Nephron progenitor cell (in vitro differentiated cells): ENCODE measurements at regions not wholly inside any gene's neighbourhood (a gene's known extent, or its start where the extent isn't known, plus 50 kb on each side); places are given as distances from the start of the nearest gene placed in this dataset.

Experiments used
- DNase-seq: peaks from one replicate; pipeline ENCODE4 v3.0.0; 2021
- H3K27ac Mint-ChIP-seq: 2 replicates; pipeline ENCODE4 v1.8.0; 2021; ENCODE audit warnings: mild to moderate bottlenecking, moderate library complexity, mixed read lengths
- H3K27me3 Mint-ChIP-seq: 2 replicates; pipeline ENCODE4 v1.8.0; 2021; ENCODE audit warnings: mild to moderate bottlenecking, low read depth, mixed read lengths; ENCODE audit not compliant: poor library complexity
- H3K36me3 Mint-ChIP-seq: 2 replicates; pipeline ENCODE4 v1.8.0; 2021; ENCODE audit warnings: low read depth, mixed read lengths
- H3K4me1 Mint-ChIP-seq: 2 replicates; pipeline ENCODE4 v1.8.0; 2021; ENCODE audit warnings: mixed read lengths
- H3K4me3 Mint-ChIP-seq: 2 replicates; pipeline ENCODE4 v1.8.0; 2021; ENCODE audit warnings: mild to moderate bottlenecking, moderate library complexity, mixed read lengths
- H3K9me3 Mint-ChIP-seq: 2 replicates; pipeline ENCODE4 v1.8.0; 2021; ENCODE audit warnings: mild to moderate bottlenecking, moderate library complexity, mixed read lengths
- CTCF ChIP-seq: fragments of 200-600 bp; sonication (generic); IDR thresholded peaks from 2 replicates; pipeline ENCODE4 v1.5.0; 2021; ENCODE audit warnings: antibody characterized with exemption

- H3K9me3 Mint-ChIP-seq: peaks cover 36% of the 10 kb centered on the region
- peaks cover 47% of the 10 kb centered on the region for H3K4me1 Mint-ChIP-seq
- H3K4me3 Mint-ChIP-seq: no peak overlapping the region
- no peak for DNase-seq
- H3K36me3 Mint-ChIP-seq: peaks cover 16% of the 10 kb centered on the region
- peak overlapping the region; percentile 9 for H3K27ac Mint-ChIP-seq
- no peak for TF ChIP-seq CTCF
- H3K27me3 Mint-ChIP-seq: peaks cover 3% of the 10 kb centered on the region
These were observed 132.9 kb upstream of the RAB4A start for GRCh38 chr1:229138058-229138457.

GRCh38 chr1:229139331-229140118 is 131.4 kb upstream of the RAB4A start:
- H3K27me3 Mint-ChIP-seq: peaks cover 3% of the 10 kb centered on the region
- no peak for DNase-seq
- H3K4me3 Mint-ChIP-seq: no peak overlapping the region
- peak overlapping the region; percentile 50 for H3K27ac Mint-ChIP-seq
- peaks cover 47% of the 10 kb centered on the region for H3K4me1 Mint-ChIP-seq
- peaks cover 21% of the 10 kb centered on the region for H3K9me3 Mint-ChIP-seq
- no peak for TF ChIP-seq CTCF
- peaks cover 7% of the 10 kb centered on the region for H3K36me3 Mint-ChIP-seq

GRCh38 chr1:229140119-229140396 is 130.9 kb upstream of the RAB4A start:
- DNase-seq: no peak
- peaks cover 47% of the 10 kb centered on the region for H3K4me1 Mint-ChIP-seq
- peaks cover 3% of the 10 kb centered on the region for H3K27me3 Mint-ChIP-seq
- no peak for TF ChIP-seq CTCF
- no peak overlapping the region for H3K4me3 Mint-ChIP-seq
- H3K27ac Mint-ChIP-seq: peak overlapping the region; percentile 50
- peaks cover 5% of the 10 kb centered on the region for H3K36me3 Mint-ChIP-seq
- H3K9me3 Mint-ChIP-seq: peaks cover 16% of the 10 kb centered on the region

- H3K27ac Mint-ChIP-seq: no peak overlapping the region
- peaks cover 4% of the 10 kb centered on the region for H3K9me3 Mint-ChIP-seq
- no peak for DNase-seq
- no peaks in the 10 kb centered on the region for H3K36me3 Mint-ChIP-seq
- no peak for TF ChIP-seq CTCF
- peaks cover 7% of the 10 kb centered on the region for H3K27me3 Mint-ChIP-seq
- no peak overlapping the region for H3K4me3 Mint-ChIP-seq
- H3K4me1 Mint-ChIP-seq: peaks cover 45% of the 10 kb centered on the region
These were observed 129.6 kb upstream of the RAB4A start for GRCh38 chr1:229141271-229141670.

GRCh38 chr1:229141689-229142377 is 129.1 kb upstream of the RAB4A start:
- no peak for DNase-seq
- no peak overlapping the region for H3K4me3 Mint-ChIP-seq
- no peak overlapping the region for H3K27ac Mint-ChIP-seq
- no peaks in the 10 kb centered on the region for H3K9me3 Mint-ChIP-seq
- H3K27me3 Mint-ChIP-seq: peaks cover 7% of the 10 kb centered on the region
- H3K4me1 Mint-ChIP-seq: peaks cover 40% of the 10 kb centered on the region
- no peak for TF ChIP-seq CTCF
- no peaks in the 10 kb centered on the region for H3K36me3 Mint-ChIP-seq

GRCh38 chr1:229142471-229142870 is 128.4 kb upstream of the RAB4A start:
- peaks cover 33% of the 10 kb centered on the region for H3K4me1 Mint-ChIP-seq
- H3K4me3 Mint-ChIP-seq: no peak overlapping the region
- no peak for TF ChIP-seq CTCF
- no peak overlapping the region for H3K27ac Mint-ChIP-seq
- H3K9me3 Mint-ChIP-seq: no peaks in the 10 kb centered on the region
- DNase-seq: no peak
- H3K36me3 Mint-ChIP-seq: no peaks in the 10 kb centered on the region
- H3K27me3 Mint-ChIP-seq: peaks cover 7% of the 10 kb centered on the region
